Keratinocyte (primary cell): ENCODE measurements at regions not wholly inside any gene's neighbourhood (a gene's known extent, or its start where the extent isn't known, plus 50 kb on each side); places are given as distances from the start of the nearest gene placed in this dataset.

Source experiments
- DNase-seq: peaks from one replicate; pipeline ENCODE4 v3.0.0-alpha.2; 2011; ENCODE audit warnings: low read depth, missing footprints, low spot score
- FAIRE-seq: peaks from 2 replicates; lab custom pipeline; 2011; peaks lifted over from hg19 to GRCh38; lab: Jason Lieb, UNC
- H2AFZ ChIP-seq: 2 replicates; pipeline ENCODE4 v1.6.0; 2012; ENCODE audit warnings: low read length, control low read depth, inconsistent platforms; ENCODE audit not compliant: control insufficient read depth
- H3K27ac ChIP-seq: 2 replicates; pipeline ENCODE4 v1.5.1; 2011; ENCODE audit warnings: low read length; ENCODE audit not compliant: control insufficient read depth, insufficient read depth
- H3K27me3 ChIP-seq: 3 replicates; pipeline ENCODE4 v1.6.0; 2011; ENCODE audit warnings: low read length; ENCODE audit not compliant: control insufficient read depth, insufficient read depth; ENCODE audit errors: extremely low read depth
- H3K36me3 ChIP-seq, 2 experiments: 2 replicates in 1 of 2; 3 replicates in 1 of 2; pipeline ENCODE4 v1.5.1; 2011; ENCODE audit warnings: low read length in 2 of 2, mild to moderate bottlenecking in 1 of 2; ENCODE audit not compliant: control insufficient read depth in 2 of 2, insufficient read depth in 2 of 2; ENCODE audit errors: extremely low read depth in 1 of 2
- H3K4me1 ChIP-seq: 3 replicates; pipeline ENCODE4 v1.5.1; 2011; ENCODE audit warnings: low read length; ENCODE audit not compliant: control insufficient read depth, insufficient read depth; ENCODE audit errors: extremely low read depth
- H3K4me2 ChIP-seq: 3 replicates; pipeline ENCODE4 v1.6.0; 2011; ENCODE audit warnings: low read depth, low read length; ENCODE audit not compliant: control insufficient read depth, insufficient read depth; ENCODE audit errors: extremely low read depth
- H3K4me3 ChIP-seq, 3 experiments: fragments of 200-600 bp in 1 of 3; sonication (generic) in 1 of 3; 2 replicates in 2 of 3; 3 replicates in 1 of 3; pipeline ENCODE4 v1.5.1; 2011 to 2016; ENCODE audit warnings: low read length in 3 of 3, mild to moderate bottlenecking in 3 of 3, control low read depth in 2 of 3, inconsistent platforms in 1 of 3, low read depth in 1 of 3, mixed read lengths in 1 of 3, mixed run types in 1 of 3, moderate library complexity in 1 of 3; ENCODE audit not compliant: control insufficient read depth in 2 of 3, insufficient read depth in 2 of 3; ENCODE audit errors: extremely low read depth in 1 of 3
- H3K79me2 ChIP-seq: 2 replicates; pipeline ENCODE4 v1.6.0; 2012; ENCODE audit warnings: low read length; ENCODE audit not compliant: control insufficient read depth, insufficient read depth
- H3K9ac ChIP-seq: 3 replicates; pipeline ENCODE4 v1.6.0; 2011; ENCODE audit warnings: low read length; ENCODE audit not compliant: control insufficient read depth, insufficient read depth; ENCODE audit errors: extremely low read depth
- H3K9me1 ChIP-seq: 3 replicates; pipeline ENCODE4 v1.6.0; 2011; ENCODE audit warnings: low read length; ENCODE audit not compliant: control insufficient read depth, insufficient read depth; ENCODE audit errors: extremely low read depth
- H3K9me3 ChIP-seq: 2 replicates; pipeline ENCODE4 v1.5.1; 2012; ENCODE audit warnings: low read depth, low read length; ENCODE audit not compliant: control insufficient read depth
- H4K20me1 ChIP-seq: 3 replicates; pipeline ENCODE4 v1.6.0; 2011; ENCODE audit warnings: low read length; ENCODE audit not compliant: control insufficient read depth, insufficient read depth; ENCODE audit errors: extremely low read depth
- CTCF ChIP-seq, 3 experiments: IDR thresholded peaks in 1 of 3; conservative IDR thresholded peaks in 1 of 3; optimal IDR thresholded peaks in 1 of 3; 2 replicates in 2 of 3; 3 replicates in 1 of 3; pipeline versions ENCODE3 to v1.5.1; 2011; ENCODE audit warnings: low read length in 3 of 3, mild to moderate bottlenecking in 3 of 3, moderate library complexity in 2 of 3, control low read depth in 1 of 3, inconsistent platforms in 1 of 3; ENCODE audit not compliant: insufficient read depth in 2 of 3; ENCODE audit errors: extremely low read depth in 1 of 3
- EZH2 ChIP-seq: IDR thresholded peaks from one replicate; pipeline ENCODE4 v1.6.1; 2012; ENCODE audit warnings: inconsistent platforms, mild to moderate bottlenecking, low read length, moderate library complexity
- dilution Hi-C: fragments of 300-500 bp; cut with MboI; formaldehyde crosslinking; loops from one replicate; pipeline ENCODE4 v1.7.0; 2020; ENCODE audit warnings: low sequenced_read_pairs; ENCODE audit not compliant: extremely low pct_ligation_motif_present

GRCh38 chr11:134474070-134474860 lies 62.2 kb upstream of the B3GAT1 start:
- dilution Hi-C loops = no loop called here
- Histone ChIP-seq H3K9ac (no peak overlapping the region), H3K4me2 (no peak overlapping the region), H2AFZ (no peak overlapping the region), H3K27me3 (no peaks in the 10 kb centered on the region), H3K4me3 (no peak overlapping the region), H3K9me1 (no peaks in the 10 kb centered on the region), H4K20me1 (no peaks in the 10 kb centered on the region), H3K27ac (no peak overlapping the region), H3K9me3 (no peaks in the 10 kb centered on the region), H3K79me2 (no peaks in the 10 kb centered on the region), H3K4me1 (no peaks in the 10 kb centered on the region), H3K36me3 (no peaks in the 10 kb centered on the region)
- TF ChIP-seq CTCF (optimal IDR thresholded peaks at IDR 0.05 in 1 of 3, IDR thresholded peaks at IDR 0.05 in 1 of 3, conservative IDR thresholded peaks at IDR 0.05 in 1 of 3; ENCODE audit: extremely low read depth in 1 of 3, insufficient read depth in 2 of 3, low read length in 3 of 3) (no peak), EZH2 (no peak)
- no peak for DNase-seq
- FAIRE-seq = no peak

GRCh38 chr11:134471716-134472455 lies 59.8 kb upstream of the B3GAT1 start:
- H3K4me1 ChIP-seq = no peaks in the 10 kb centered on the region
- no peaks in the 10 kb centered on the region for H3K79me2 ChIP-seq
- no peak overlapping the region for H3K4me2 ChIP-seq
- no peak overlapping the region for H2AFZ ChIP-seq
- dilution Hi-C loops = no loop called here
- no peaks in the 10 kb centered on the region for H3K9me3 ChIP-seq
- H3K9ac ChIP-seq = no peak overlapping the region
- H3K9me1 ChIP-seq = no peaks in the 10 kb centered on the region
- DNase-seq (no peak), FAIRE-seq (no peak)
- no peaks in the 10 kb centered on the region for H4K20me1 ChIP-seq
- no peaks in the 10 kb centered on the region for H3K27me3 ChIP-seq
- no peak for TF ChIP-seq CTCF (optimal IDR thresholded peaks at IDR 0.05 in 1 of 3, IDR thresholded peaks at IDR 0.05 in 1 of 3, conservative IDR thresholded peaks at IDR 0.05 in 1 of 3; ENCODE audit: extremely low read depth in 1 of 3, insufficient read depth in 2 of 3, low read length in 3 of 3)
- no peak for TF ChIP-seq EZH2
- no peak overlapping the region for H3K4me3 ChIP-seq
- no peaks in the 10 kb centered on the region for H3K36me3 ChIP-seq
- no peak overlapping the region for H3K27ac ChIP-seq
